ENCODE measurements at regions not wholly inside any gene's neighbourhood (a gene's known extent, or its start where the extent isn't known, plus 50 kb on each side); places are given as distances from the start of the nearest gene placed in this dataset.
"Not testable (repeated sequence)": the region's sequence is repeated elsewhere in the genome, so short reads cannot be mapped to it uniquely, and the experiment has no call there.

DNA sequence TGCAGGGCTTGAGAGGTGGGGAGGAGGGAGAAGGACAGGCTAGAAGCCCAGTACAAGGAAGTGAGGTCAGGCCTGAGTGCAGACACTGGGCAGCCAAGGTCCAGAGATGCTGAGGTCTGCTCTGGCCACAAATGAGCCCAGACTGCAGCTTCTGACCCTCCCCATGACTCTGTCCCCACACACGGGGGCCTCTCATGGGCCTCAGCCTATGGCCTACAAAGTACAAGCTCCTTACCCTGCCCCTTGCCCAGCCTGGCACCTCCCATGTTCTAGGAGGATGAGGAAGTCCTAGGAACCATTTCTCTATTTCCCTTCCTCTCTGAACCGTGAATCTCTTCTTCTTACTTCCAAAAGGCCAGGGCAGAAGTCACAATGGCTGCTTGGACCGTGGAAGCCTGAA, 193.8 kb downstream of the ANKRD30B start:
- H3K4me3 Mint-ChIP-seq, result no peak overlapping the region
- no peaks in the 10 kb centered on the region for H3K36me3 Mint-ChIP-seq
- peak in 1 of 2 donors; percentile 20 for ATAC-seq
- no peaks in the 10 kb centered on the region for H3K9me3 Mint-ChIP-seq
- no peaks in the 10 kb centered on the region for H3K27me3 Mint-ChIP-seq
- H3K27ac Mint-ChIP-seq, result no peak overlapping the region
- no peak for DNase-seq (ENCODE audit: low spot score)
- no peaks in the 10 kb centered on the region for H3K4me1 Mint-ChIP-seq (ENCODE audit: low read depth in 2 of 2)

DNA sequence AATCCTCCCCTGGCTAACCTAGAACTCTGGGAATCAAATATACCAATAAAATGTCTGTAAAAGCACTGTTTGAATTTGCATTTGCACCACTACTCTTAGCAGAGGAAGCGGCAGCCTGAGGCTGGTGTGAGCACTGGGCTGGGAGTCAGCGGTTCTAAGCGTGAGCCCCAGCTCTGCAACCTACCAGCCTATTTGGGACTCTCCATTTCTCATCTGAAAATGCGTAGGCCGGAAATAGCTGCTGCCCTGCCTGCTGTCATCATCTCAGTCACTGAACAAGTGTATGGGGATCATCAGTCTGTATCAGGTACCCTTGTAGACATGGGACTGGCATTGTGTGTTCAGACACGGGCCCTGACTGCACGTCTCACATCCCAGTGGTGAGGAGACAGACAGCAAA, 194.3 kb downstream of the ANKRD30B start:
- H3K9me3 Mint-ChIP-seq, result no peaks in the 10 kb centered on the region
- H3K4me1 Mint-ChIP-seq (ENCODE audit: low read depth in 2 of 2), result no peaks in the 10 kb centered on the region
- H3K4me3 Mint-ChIP-seq, result no peak overlapping the region
- ATAC-seq (no peak), DNase-seq (ENCODE audit: low spot score) (no peak)
- no peak overlapping the region for H3K27ac Mint-ChIP-seq
- no peaks in the 10 kb centered on the region for H3K27me3 Mint-ChIP-seq
- H3K36me3 Mint-ChIP-seq, result no peaks in the 10 kb centered on the region

- DNase-seq (ENCODE audit: low spot score) (no peak), ATAC-seq (no peak)
- no peaks in the 10 kb centered on the region for H3K27me3 Mint-ChIP-seq
- no peak overlapping the region for H3K4me3 Mint-ChIP-seq
- no peaks in the 10 kb centered on the region for H3K4me1 Mint-ChIP-seq (ENCODE audit: low read depth in 2 of 2)
- H3K9me3 Mint-ChIP-seq, result no peaks in the 10 kb centered on the region
- H3K36me3 Mint-ChIP-seq, result no peaks in the 10 kb centered on the region
- H3K27ac Mint-ChIP-seq, result no peak overlapping the region
Measured at GRCh38 chr18:14943486-14943885, 195.5 kb downstream of the ANKRD30B start.

DNA sequence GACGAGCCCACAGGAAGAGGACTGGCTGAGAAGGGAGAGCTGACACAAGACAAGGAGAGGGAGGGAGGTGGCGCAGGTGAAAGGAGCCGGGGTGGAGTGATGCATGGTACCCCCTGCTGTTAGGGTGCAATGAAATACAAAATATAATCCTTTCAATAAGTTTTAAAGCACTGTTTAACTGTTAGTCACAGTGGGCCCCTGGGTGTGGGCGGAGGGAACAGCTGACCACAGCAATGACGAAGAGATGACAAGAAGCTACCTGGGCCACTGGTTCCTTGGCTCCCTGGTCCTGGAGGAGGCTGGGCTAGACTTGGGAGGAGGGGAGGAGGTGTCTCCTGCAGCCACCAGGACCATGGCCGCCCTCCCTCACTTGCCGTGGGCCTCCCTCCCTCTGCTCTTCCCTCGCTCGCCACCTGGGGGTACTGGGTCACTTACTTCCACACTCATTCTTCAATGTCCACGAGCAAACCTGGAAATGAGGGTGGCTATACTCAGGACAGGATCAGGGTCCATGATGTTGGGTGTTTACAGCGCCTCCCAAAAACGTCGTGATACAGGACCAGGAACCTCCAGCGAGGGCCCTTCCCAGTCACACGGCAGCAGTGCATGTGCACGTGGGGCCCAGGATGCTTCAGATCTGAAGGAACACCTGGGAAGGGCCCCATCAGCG, 196.1 kb downstream of the ANKRD30B start:
- DNase-seq (ENCODE audit: low spot score) (no peak), ATAC-seq (no peak)
- Mint-ChIP-seq H3K4me1 (ENCODE audit: low read depth in 2 of 2) (no peaks in the 10 kb centered on the region), H3K36me3 (no peaks in the 10 kb centered on the region), H3K9me3 (no peaks in the 10 kb centered on the region), H3K27ac (no peak overlapping the region), H3K27me3 (no peaks in the 10 kb centered on the region), H3K4me3 (no peak overlapping the region)

DNA sequence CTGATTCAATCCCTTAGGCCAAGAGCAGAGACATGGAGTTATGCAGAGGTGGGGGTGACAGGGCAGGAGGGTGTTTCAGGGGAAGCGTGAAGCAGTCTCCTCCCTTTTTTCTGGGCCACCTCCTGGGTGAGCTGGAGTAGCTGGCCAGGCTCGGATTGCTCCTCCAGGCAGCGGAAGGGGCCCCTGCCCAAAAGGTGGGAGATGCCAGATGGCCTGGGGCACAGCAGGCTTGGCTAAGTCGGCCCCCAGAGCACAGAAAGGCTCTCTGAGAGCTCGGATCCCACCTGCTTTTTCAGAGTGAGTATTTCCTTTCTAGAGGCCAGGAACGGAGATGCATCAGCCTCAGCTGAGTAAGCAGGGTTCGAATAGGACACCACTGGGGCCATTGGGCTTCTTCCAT, 196.9 kb downstream of the ANKRD30B start:
- H3K9me3 Mint-ChIP-seq, result no peaks in the 10 kb centered on the region
- ATAC-seq (no peak), DNase-seq (ENCODE audit: low spot score) (no peak)
- no peaks in the 10 kb centered on the region for H3K27me3 Mint-ChIP-seq
- no peaks in the 10 kb centered on the region for H3K36me3 Mint-ChIP-seq
- H3K4me1 Mint-ChIP-seq (ENCODE audit: low read depth in 2 of 2), result no peaks in the 10 kb centered on the region
- no peak overlapping the region for H3K4me3 Mint-ChIP-seq
- no peak overlapping the region for H3K27ac Mint-ChIP-seq

DNA sequence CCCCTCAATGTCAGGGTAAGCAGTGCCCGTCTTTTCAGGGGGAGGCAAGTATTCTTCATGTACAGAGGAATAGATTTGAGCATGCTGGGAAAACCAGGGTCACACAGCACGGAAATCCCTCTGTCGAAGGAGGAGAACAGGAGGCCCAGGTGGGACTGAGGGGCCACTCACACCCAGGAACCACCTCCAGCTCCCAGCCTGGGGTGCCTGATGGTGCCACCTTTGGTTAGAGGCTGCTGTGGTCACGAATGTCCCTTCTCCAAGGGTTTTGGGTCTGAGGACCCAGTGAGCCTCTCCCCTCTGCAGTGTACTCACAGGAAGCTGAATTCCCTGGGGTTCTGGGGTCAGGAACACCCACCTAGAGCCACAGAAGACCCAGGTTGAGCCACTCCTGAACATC, 197.3 kb downstream of the ANKRD30B start:
- no peak for DNase-seq (ENCODE audit: low spot score)

DNA sequence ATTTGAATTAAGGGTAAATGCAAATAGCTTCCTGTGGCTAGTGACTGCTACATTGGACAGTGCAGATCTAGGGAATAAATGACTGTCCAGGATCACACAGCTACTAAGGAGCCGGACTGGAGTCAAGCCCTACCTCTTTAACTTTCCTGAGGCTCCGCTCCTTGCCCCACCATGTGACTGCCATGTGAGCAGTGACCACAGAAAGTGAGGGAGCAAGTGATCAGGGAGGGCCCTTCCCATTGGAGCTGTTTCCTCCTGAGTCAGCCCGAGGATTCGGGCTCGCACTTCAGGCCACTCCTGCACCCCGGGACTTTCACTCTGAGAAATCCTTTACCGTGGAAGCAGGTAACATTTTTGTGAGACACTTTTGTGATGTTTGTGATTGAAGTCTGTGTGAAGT, 198.0 kb downstream of the ANKRD30B start:
- Mint-ChIP-seq H3K27me3 (no peaks in the 10 kb centered on the region), H3K27ac (no peak overlapping the region), H3K36me3 (no peaks in the 10 kb centered on the region), H3K9me3 (no peaks in the 10 kb centered on the region), H3K4me1 (ENCODE audit: low read depth in 2 of 2) (no peaks in the 10 kb centered on the region), H3K4me3 (no peak overlapping the region)
- ATAC-seq (no peak), DNase-seq (ENCODE audit: low spot score) (no peak)

More for the DNA sequence above, 197.3 kb downstream of the ANKRD30B start:
- Mint-ChIP-seq H3K9me3 (no peaks in the 10 kb centered on the region), H3K4me3 (no peak overlapping the region), H3K27me3 (no peaks in the 10 kb centered on the region), H3K4me1 (ENCODE audit: low read depth in 2 of 2) (no peaks in the 10 kb centered on the region), H3K27ac (no peak overlapping the region), H3K36me3 (no peaks in the 10 kb centered on the region)
- no peak for ATAC-seq

- H3K4me1 Mint-ChIP-seq (ENCODE audit: low read depth in 2 of 2); DNase-seq (ENCODE audit: low spot score); H3K9me3 Mint-ChIP-seq; ATAC-seq; H3K36me3 Mint-ChIP-seq; H3K27ac Mint-ChIP-seq; H3K27me3 Mint-ChIP-seq; H3K4me3 Mint-ChIP-seq: not testable (repeated sequence)
Measured at GRCh38 chr18:14946741-14947470, 198.9 kb downstream of the ANKRD30B start.

GRCh38 chr18:14947482-14948162, 199.7 kb downstream of the ANKRD30B start:
- H3K27me3 Mint-ChIP-seq, result no peaks in the 10 kb centered on the region
- no peaks in the 10 kb centered on the region for H3K9me3 Mint-ChIP-seq
- H3K4me3 Mint-ChIP-seq, result no peak overlapping the region
- no peaks in the 10 kb centered on the region for H3K4me1 Mint-ChIP-seq (ENCODE audit: low read depth in 2 of 2)
- DNase-seq (ENCODE audit: low spot score) (no peak), ATAC-seq (no peak)
- H3K27ac Mint-ChIP-seq, result no peak overlapping the region
- H3K36me3 Mint-ChIP-seq, result no peaks in the 10 kb centered on the region

DNA sequence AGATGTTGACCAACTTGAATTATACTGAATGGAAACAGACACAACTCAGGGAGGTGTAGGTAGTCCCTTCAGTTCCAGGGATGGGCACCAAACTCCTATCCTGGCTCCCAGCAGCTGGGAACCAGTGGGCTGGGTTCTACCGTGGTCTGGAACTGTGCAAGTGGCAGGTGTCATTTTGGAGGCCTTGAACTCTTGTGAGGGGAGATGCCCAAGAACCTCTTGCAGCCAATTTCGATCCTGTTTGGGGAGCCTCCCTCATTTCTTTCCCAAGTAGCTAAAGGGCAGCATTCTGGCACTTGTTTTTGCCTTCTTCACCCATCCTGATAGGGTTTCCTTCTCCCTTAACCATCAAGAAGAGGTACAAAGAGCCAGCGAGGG, 200.2 kb downstream of the ANKRD30B start:
- Mint-ChIP-seq H3K4me3 (no peak overlapping the region), H3K27ac (no peak overlapping the region), H3K27me3 (no peaks in the 10 kb centered on the region), H3K4me1 (ENCODE audit: low read depth in 2 of 2) (no peaks in the 10 kb centered on the region), H3K9me3 (no peaks in the 10 kb centered on the region), H3K36me3 (no peaks in the 10 kb centered on the region)
- no peak for DNase-seq (ENCODE audit: low spot score)
- no peak for ATAC-seq

GRCh38 chr18:14949800-14950664, 202.1 kb downstream of the ANKRD30B start:
- Mint-ChIP-seq H3K27ac (no peak overlapping the region), H3K4me3 (no peak overlapping the region), H3K9me3 (no peaks in the 10 kb centered on the region), H3K4me1 (ENCODE audit: low read depth in 2 of 2) (no peaks in the 10 kb centered on the region), H3K36me3 (no peaks in the 10 kb centered on the region), H3K27me3 (no peaks in the 10 kb centered on the region)
- no peak for DNase-seq (ENCODE audit: low spot score)
- no peak for ATAC-seq

DNA sequence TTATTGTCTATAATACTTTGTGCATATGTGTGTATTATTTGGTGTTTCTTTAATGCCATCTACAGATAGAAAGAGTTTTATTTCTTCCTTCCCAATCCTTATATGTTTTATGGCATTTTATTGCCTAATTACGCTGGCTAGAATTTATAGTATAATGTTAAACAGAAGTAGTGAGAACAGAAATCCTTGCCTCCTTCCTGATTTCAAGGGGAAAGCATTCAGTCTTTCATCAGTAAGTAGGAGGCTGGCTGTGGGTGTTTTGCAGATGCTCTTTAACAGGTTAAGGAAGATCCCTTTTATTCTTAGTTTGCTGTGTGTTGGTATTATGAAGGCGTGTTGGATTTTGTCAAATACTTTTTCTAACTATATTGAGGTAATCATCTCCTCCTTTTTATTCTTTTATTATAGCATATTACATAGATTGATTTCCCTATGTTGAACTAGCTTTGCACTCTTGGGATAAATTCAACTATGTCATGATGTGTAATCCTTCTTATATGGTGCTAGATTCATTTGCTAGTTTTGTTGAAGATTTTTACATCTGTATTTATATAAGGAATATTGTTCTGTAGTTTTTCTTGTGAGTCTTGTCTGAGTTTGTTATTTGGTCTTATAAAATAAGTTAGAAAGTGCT, 204.6 kb downstream of the ANKRD30B start:
- not testable (repeated sequence) for H3K36me3 Mint-ChIP-seq; H3K4me1 Mint-ChIP-seq (ENCODE audit: low read depth in 2 of 2); DNase-seq (ENCODE audit: low spot score); H3K27me3 Mint-ChIP-seq; H3K4me3 Mint-ChIP-seq; H3K9me3 Mint-ChIP-seq; ATAC-seq; H3K27ac Mint-ChIP-seq

DNA sequence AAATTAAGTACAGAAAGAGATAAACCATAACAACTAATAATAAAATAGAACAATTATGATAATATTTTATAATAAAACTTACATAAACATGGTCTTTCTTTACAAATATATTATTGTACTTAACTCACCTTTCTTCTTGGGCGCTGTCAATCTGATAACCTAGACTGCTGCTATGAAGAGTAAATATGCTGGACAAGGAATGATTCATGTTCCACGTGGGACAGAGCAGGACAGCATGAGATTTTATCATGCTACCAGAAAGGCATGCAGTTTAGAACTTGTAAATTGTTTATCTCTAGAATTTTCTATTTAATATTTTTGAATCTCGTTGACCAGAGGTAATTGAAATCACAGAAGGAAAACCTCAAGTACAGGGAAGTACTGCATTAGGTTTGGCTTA, 210.7 kb downstream of the ANKRD30B start:
- Mint-ChIP-seq H3K27ac (no peak overlapping the region), H3K9me3 (no peaks in the 10 kb centered on the region), H3K27me3 (no peaks in the 10 kb centered on the region), H3K4me1 (ENCODE audit: low read depth in 2 of 2) (no peaks in the 10 kb centered on the region), H3K4me3 (no peak overlapping the region), H3K36me3 (peaks cover 6% of the 10 kb centered on the region)
- DNase-seq (ENCODE audit: low spot score) (no peak), ATAC-seq (no peak)
